IMR-90 (cell line): ENCODE measurements at regions not wholly inside any gene's neighbourhood (a gene's known extent, or its start where the extent isn't known, plus 50 kb on each side); places are given as distances from the start of the nearest gene placed in this dataset.

Experiments
- ATAC-seq: fragments of 200-7000 bp; cut with Tn5 transposase; 2 replicates; pipeline ENCODE4 v1.9.1; 2020; ENCODE audit warnings: low read depth, mild to moderate bottlenecking, moderate library complexity
- BruUV-seq: library from RNA; stranded (reverse); fragments of 400-500 nt; replicated peaks from 2 replicates; lab custom pipeline; 2021; lab: Mats Ljungman, UMichigan
- CTCF ChIA-PET: fragments of 300-600 bp; formaldehyde crosslinking; extraction: SDS; loops from one replicate; lab custom pipeline; 2021; ENCODE audit warnings: antibody characterized with exemption; lab: Yijun Ruan, JAX
- POLR2A ChIA-PET: fragments of 300-600 bp; sonication (Branson Sonifier 250); formaldehyde crosslinking; loops from one replicate; lab custom pipeline; 2022; ENCODE audit warnings: antibody characterized with exemption; ENCODE audit not compliant: unreplicated experiment; lab: Charles Lee
- DNase-seq: peaks from one replicate; pipeline ENCODE4 v3.0.0; 2013
- H2AFZ ChIP-seq: replicated peaks from 2 replicates; pipeline ENCODE3; 2013; ENCODE audit warnings: low read length, mild to moderate bottlenecking; ENCODE audit not compliant: poor library complexity
- H2AK5ac ChIP-seq: 2 replicates; pipeline ENCODE4 v1.6.1; 2013; ENCODE audit warnings: low read depth, low read length, inconsistent platforms
- H2AK9ac ChIP-seq: replicated peaks from 2 replicates; pipeline ENCODE3; 2013; ENCODE audit warnings: mild to moderate bottlenecking, low read depth, low read length, moderate library complexity; ENCODE audit not compliant: poor library complexity
- H2BK120ac ChIP-seq: 2 replicates; pipeline ENCODE4 v1.6.1; 2013; ENCODE audit warnings: low read depth, low read length, inconsistent platforms
- H2BK15ac ChIP-seq: 3 replicates; pipeline ENCODE4 v1.6.1; 2013; ENCODE audit warnings: low read depth, low read length, inconsistent platforms
- H2BK20ac ChIP-seq: 2 replicates; pipeline ENCODE4 v1.6.1; 2013; ENCODE audit warnings: low read depth, mild to moderate bottlenecking, inconsistent platforms, low read length, moderate library complexity
- H2BK5ac ChIP-seq: 2 replicates; pipeline ENCODE4 v1.6.1; 2013; ENCODE audit warnings: mild to moderate bottlenecking, low read depth, low read length, inconsistent platforms; ENCODE audit not compliant: poor library complexity, severe bottlenecking
- H3K14ac ChIP-seq: replicated peaks from 2 replicates; pipeline ENCODE4 v1.6.1; 2013; ENCODE audit warnings: low read depth, low read length, inconsistent platforms
- H3K18ac ChIP-seq: 2 replicates; pipeline ENCODE4 v1.6.1; 2013; ENCODE audit warnings: low read depth, low read length, control low read depth
- H3K23ac ChIP-seq: 2 replicates; pipeline ENCODE4 v1.6.1; 2013; ENCODE audit warnings: low read depth, low read length, inconsistent platforms
- H3K27ac ChIP-seq: 2 replicates; pipeline ENCODE4 v1.5.1; 2013; ENCODE audit warnings: mild to moderate bottlenecking, control low read depth, low read length; ENCODE audit not compliant: insufficient read depth
- H3K27me3 ChIP-seq: 2 replicates; pipeline ENCODE4 v1.6.1; 2013; ENCODE audit warnings: low read length; ENCODE audit not compliant: control insufficient read depth, insufficient read depth
- H3K36me3 ChIP-seq: 2 replicates; pipeline ENCODE4 v1.6.1; 2013; ENCODE audit warnings: low read length, mixed read lengths; ENCODE audit not compliant: control insufficient read depth, insufficient read depth
- H3K4ac ChIP-seq: 2 replicates; pipeline ENCODE4 v1.6.1; 2013; ENCODE audit warnings: low read depth, low read length, inconsistent platforms
- H3K4me1 ChIP-seq: 2 replicates; pipeline ENCODE4 v1.6.1; 2013; ENCODE audit warnings: low read length, mixed read lengths; ENCODE audit not compliant: control insufficient read depth, insufficient read depth
- H3K4me2 ChIP-seq: 2 replicates; pipeline ENCODE4 v1.6.1; 2013; ENCODE audit warnings: low read depth, mild to moderate bottlenecking, control low read depth, low read length, moderate library complexity
- H3K4me3 ChIP-seq: 2 replicates; pipeline ENCODE4 v1.5.1; 2013; ENCODE audit warnings: low read depth, mild to moderate bottlenecking, control low read depth, low read length, moderate library complexity; ENCODE audit not compliant: insufficient read depth
- H3K56ac ChIP-seq: 2 replicates; pipeline ENCODE4 v1.6.1; 2013; ENCODE audit warnings: low read length, inconsistent platforms; ENCODE audit not compliant: insufficient read depth; ENCODE audit errors: extremely low read depth
- H3K79me1 ChIP-seq, 2 experiments: 2 replicates each; pipeline ENCODE4 v1.6.1; 2013; ENCODE audit warnings: low read length in 2 of 2, inconsistent platforms in 1 of 2, low read depth in 1 of 2
- H3K9ac ChIP-seq: 2 replicates; pipeline ENCODE4 v1.6.1; 2013; ENCODE audit warnings: low read depth, low read length, control low read depth
- H3K9me1 ChIP-seq: 2 replicates; pipeline ENCODE4 v1.6.1; 2013; ENCODE audit warnings: low read length, inconsistent platforms; ENCODE audit not compliant: insufficient read depth
- H3K9me3 ChIP-seq: 2 replicates; pipeline ENCODE4 v1.6.1; 2013; ENCODE audit warnings: low read length; ENCODE audit not compliant: control insufficient read depth, insufficient read depth
- H4K20me1 ChIP-seq: 2 replicates; pipeline ENCODE4 v1.6.1; 2013; ENCODE audit warnings: low read length, inconsistent platforms; ENCODE audit not compliant: insufficient read depth
- H4K5ac ChIP-seq: 2 replicates; pipeline ENCODE4 v1.6.1; 2013; ENCODE audit warnings: mild to moderate bottlenecking, low read depth, low read length, control low read depth
- H4K8ac ChIP-seq, 2 experiments: 2 replicates each; pipeline ENCODE4 v1.6.1; 2013; ENCODE audit warnings: low read depth in 2 of 2, low read length in 2 of 2, control low read depth in 1 of 2, inconsistent platforms in 1 of 2
- H4K91ac ChIP-seq: 2 replicates; pipeline ENCODE4 v1.6.1; 2013; ENCODE audit warnings: low read depth, low read length, inconsistent platforms; ENCODE audit not compliant: insufficient read depth
- BHLHE40 ChIP-seq: fragments of 150-350 bp; IDR thresholded peaks from 2 replicates; pipeline ENCODE4 v1.6.1; 2016; ENCODE audit warnings: mild to moderate bottlenecking, low read depth, low read length
- CEBPB ChIP-seq: IDR thresholded peaks from 2 replicates; pipeline ENCODE4 v1.6.1; 2012; ENCODE audit warnings: low read depth, low read length, improper control_type of control experiment
- FOS ChIP-seq: fragments of 150-350 bp; IDR thresholded peaks from 2 replicates; pipeline ENCODE4 v1.6.1; 2016; ENCODE audit warnings: low read depth, low read length
- MAFK ChIP-seq: IDR thresholded peaks from 2 replicates; pipeline ENCODE4 v1.6.1; 2012; ENCODE audit warnings: low read depth, low read length, improper control_type of control experiment
- MXI1 ChIP-seq: IDR thresholded peaks from 2 replicates; pipeline ENCODE4 v1.6.1; 2012; ENCODE audit warnings: low read depth, mild to moderate bottlenecking, low read length, moderate library complexity, borderline replicate concordance
- NFE2L2 ChIP-seq: fragments of 150-350 bp; IDR thresholded peaks from 2 replicates; pipeline ENCODE4 v1.6.1; 2016; ENCODE audit warnings: low read depth, mild to moderate bottlenecking, low read length
- RFX5 ChIP-seq: IDR thresholded peaks from 2 replicates; pipeline ENCODE4 v1.8.0; 2012; ENCODE audit warnings: low read depth, mild to moderate bottlenecking, low read length, moderate library complexity
- SMC3 ChIP-seq: fragments of 150-350 bp; IDR thresholded peaks from 2 replicates; pipeline ENCODE4 v1.6.1; 2016; ENCODE audit warnings: low read depth, mild to moderate bottlenecking, antibody characterized with exemption, low read length, moderate library complexity
- WGBS, 2 experiments: methylation state at CpG; one replicate each; pipeline versions ENCODE4 v1.1.5 to v1.1.7; 2013; ENCODE audit warnings: missing lambda C conversion rate in 2 of 2; ENCODE audit not compliant: insufficient read length in 1 of 2; ENCODE audit errors: extremely low coverage in 2 of 2; 5-methylcytosine and 5-hydroxymethylcytosine counted together
- dilution Hi-C: fragments of 300-500 bp; cut with HindIII; formaldehyde crosslinking; loops from one replicate; pipeline ENCODE4 v1.14.3; 2018; ENCODE audit warnings: low sequenced_read_pairs; ENCODE audit not compliant: unreplicated experiment
- in situ Hi-C: fragments of 300-500 bp; cut with MboI; formaldehyde crosslinking; loops from 3 replicates; pipeline ENCODE4 v1.14.3; 2019; ENCODE audit warnings: low sequenced_read_pairs, inconsistent platforms, mixed read lengths
- intact Hi-C: fragments of 100-400 bp; cut with micrococcal nuclease; formaldehyde crosslinking; loops from 2 replicates; pipeline ENCODE4 v1.10.0; 2022
- TF ChIP-seq, protein P1 (sequence below): fragments of 150-350 bp; IDR thresholded peaks from 2 replicates; pipeline ENCODE4 v1.6.1; 2016; ENCODE audit warnings: low read depth, mild to moderate bottlenecking, low read length, moderate library complexity, borderline replicate concordance
- TF ChIP-seq, protein P2 (sequence below): conservative IDR thresholded peaks from 2 replicates; pipeline ENCODE4 v1.5.1; 2012; ENCODE audit warnings: mild to moderate bottlenecking, low read depth, low read length, improper control_type of control experiment

DNA sequence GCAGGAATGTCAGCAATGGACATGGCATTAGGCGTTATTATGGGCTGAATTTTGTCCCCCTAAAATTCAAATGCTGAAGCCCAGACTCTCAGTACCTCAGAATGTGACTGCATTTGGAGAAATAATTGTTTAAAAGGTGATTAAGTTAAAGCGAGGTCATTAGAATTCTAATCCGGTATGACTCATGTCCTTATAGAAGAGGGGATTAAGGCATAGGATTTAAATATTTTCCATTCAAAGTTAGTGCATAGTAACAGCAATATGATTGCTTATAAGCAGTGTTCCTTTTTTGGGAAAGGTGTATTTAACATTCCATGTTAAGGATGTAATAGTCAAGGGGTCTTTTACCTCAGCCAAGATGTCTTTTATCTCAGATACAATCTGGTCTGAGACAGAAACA is 95.5 kb downstream of the NHLRC3 start:
- H3K4me2 ChIP-seq, result no peak overlapping the region
- no peak overlapping the region for H3K9ac ChIP-seq
- H3K56ac ChIP-seq, result no peak overlapping the region
- H3K18ac ChIP-seq, result no peak overlapping the region
- no peak overlapping the region for H2BK20ac ChIP-seq
- H4K91ac ChIP-seq, result no peak overlapping the region
- in situ Hi-C loops, result no loop called here
- no peaks in the 10 kb centered on the region for H3K27me3 ChIP-seq
- H2AK9ac ChIP-seq, result no peak overlapping the region
- no peaks in the 10 kb centered on the region for H3K9me3 ChIP-seq
- no CpG with 5 or more reads among the region's 3 CpGs for WGBS, 2 experiments
- no peak overlapping the region for H3K27ac ChIP-seq
- ATAC-seq (no peak), DNase-seq (no peak)
- no peak overlapping the region for H3K14ac ChIP-seq
- no peak overlapping the region for H2BK5ac ChIP-seq
- no peaks in the 10 kb centered on the region for H4K20me1 ChIP-seq
- intact Hi-C loops, result no loop called here
- ChIA-PET POLR2A (no interaction called here), CTCF (interaction anchor here (1.4 kb wide), 1 partner anchor 11 kb away, joined by 5 read pairs; no protein-coding TSS in a partner anchor)
- no peaks in the 10 kb centered on the region for H3K36me3 ChIP-seq
- no peak overlapping the region for H4K8ac ChIP-seq
- no peaks in the 10 kb centered on the region for H3K9me1 ChIP-seq
- H2BK15ac ChIP-seq, result no peak overlapping the region
- dilution Hi-C loops, result no loop called here
- TF ChIP-seq MXI1 (no peak), RFX5 (no peak), MAFK (no peak), SMC3 (no peak), NFE2L2 (no peak), BHLHE40 (no peak), FOS (no peak), CEBPB (no peak)
- TF ChIP-seq, protein P1, sequence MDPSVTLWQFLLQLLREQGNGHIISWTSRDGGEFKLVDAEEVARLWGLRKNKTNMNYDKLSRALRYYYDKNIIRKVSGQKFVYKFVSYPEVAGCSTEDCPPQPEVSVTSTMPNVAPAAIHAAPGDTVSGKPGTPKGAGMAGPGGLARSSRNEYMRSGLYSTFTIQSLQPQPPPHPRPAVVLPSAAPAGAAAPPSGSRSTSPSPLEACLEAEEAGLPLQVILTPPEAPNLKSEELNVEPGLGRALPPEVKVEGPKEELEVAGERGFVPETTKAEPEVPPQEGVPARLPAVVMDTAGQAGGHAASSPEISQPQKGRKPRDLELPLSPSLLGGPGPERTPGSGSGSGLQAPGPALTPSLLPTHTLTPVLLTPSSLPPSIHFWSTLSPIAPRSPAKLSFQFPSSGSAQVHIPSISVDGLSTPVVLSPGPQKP, result no peak
- TF ChIP-seq, protein P2, sequence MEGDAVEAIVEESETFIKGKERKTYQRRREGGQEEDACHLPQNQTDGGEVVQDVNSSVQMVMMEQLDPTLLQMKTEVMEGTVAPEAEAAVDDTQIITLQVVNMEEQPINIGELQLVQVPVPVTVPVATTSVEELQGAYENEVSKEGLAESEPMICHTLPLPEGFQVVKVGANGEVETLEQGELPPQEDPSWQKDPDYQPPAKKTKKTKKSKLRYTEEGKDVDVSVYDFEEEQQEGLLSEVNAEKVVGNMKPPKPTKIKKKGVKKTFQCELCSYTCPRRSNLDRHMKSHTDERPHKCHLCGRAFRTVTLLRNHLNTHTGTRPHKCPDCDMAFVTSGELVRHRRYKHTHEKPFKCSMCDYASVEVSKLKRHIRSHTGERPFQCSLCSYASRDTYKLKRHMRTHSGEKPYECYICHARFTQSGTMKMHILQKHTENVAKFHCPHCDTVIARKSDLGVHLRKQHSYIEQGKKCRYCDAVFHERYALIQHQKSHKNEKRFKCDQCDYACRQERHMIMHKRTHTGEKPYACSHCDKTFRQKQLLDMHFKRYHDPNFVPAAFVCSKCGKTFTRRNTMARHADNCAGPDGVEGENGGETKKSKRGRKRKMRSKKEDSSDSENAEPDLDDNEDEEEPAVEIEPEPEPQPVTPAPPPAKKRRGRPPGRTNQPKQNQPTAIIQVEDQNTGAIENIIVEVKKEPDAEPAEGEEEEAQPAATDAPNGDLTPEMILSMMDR, result no peak
- no peaks in the 10 kb centered on the region for H3K79me1 ChIP-seq
- no peak overlapping the region for H4K5ac ChIP-seq
- no peak overlapping the region for H2AFZ ChIP-seq
- no peak overlapping the region for H3K23ac ChIP-seq
- no peak overlapping the region for H2BK120ac ChIP-seq
- no peak overlapping the region for H3K4ac ChIP-seq
- BruUV-seq, result no TSS peak
- no peak overlapping the region for H2AK5ac ChIP-seq
- no peaks in the 10 kb centered on the region for H3K4me1 ChIP-seq
- H3K4me3 ChIP-seq, result no peak overlapping the region
